ENCODE measurements at regions not wholly inside any gene's neighbourhood (a gene's known extent, or its start where the extent isn't known, plus 50 kb on each side); places are given as distances from the start of the nearest gene placed in this dataset.

DNA sequence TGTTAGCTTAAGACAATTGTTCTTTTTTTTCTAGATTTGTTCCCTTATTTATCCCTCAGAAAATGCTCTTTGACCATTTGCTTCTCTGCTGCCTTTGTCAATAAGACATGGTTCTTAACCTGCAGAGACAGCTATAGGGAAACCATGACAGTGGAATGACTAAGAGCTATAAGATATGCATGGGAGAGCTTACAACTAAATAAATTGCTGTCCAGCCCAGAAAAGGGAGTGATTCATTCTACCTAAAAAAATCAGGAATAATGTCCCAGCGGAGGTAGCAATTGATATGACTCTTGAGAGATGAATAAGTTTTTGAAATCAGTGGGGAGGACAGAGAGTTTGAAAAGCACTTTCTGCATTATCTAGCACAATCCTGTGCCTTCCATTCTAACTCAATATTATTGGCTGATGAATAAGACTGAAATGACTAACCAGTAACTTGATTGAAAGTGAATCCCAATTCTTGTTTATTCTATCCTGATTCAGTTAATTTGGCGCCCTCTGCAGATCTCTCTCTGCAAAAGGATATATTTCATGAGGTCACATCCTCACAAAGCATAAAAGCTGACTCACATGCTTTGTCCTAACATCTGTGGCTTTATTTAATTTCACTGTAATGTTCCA, 680.5 kb upstream of the API5 start:
- H3K9me3 ChIP-seq: no peaks in the 10 kb centered on the region
- no peak for DNase-seq
- WGBS, 2 donors: 37 to 41% methylated on average over 2 of the region's 2 CpGs
- no peaks in the 10 kb centered on the region for H3K36me3 ChIP-seq
- intact Hi-C loops (cut with DNase I): no loop called here
- no peaks in the 10 kb centered on the region for H3K27me3 ChIP-seq
- no peaks in the 10 kb centered on the region for H3K4me1 ChIP-seq
- FAIRE-seq: no peak
- no peak overlapping the region for H3K4me3 ChIP-seq
- no peak for ATAC-seq
- TF ChIP-seq, protein P1, sequence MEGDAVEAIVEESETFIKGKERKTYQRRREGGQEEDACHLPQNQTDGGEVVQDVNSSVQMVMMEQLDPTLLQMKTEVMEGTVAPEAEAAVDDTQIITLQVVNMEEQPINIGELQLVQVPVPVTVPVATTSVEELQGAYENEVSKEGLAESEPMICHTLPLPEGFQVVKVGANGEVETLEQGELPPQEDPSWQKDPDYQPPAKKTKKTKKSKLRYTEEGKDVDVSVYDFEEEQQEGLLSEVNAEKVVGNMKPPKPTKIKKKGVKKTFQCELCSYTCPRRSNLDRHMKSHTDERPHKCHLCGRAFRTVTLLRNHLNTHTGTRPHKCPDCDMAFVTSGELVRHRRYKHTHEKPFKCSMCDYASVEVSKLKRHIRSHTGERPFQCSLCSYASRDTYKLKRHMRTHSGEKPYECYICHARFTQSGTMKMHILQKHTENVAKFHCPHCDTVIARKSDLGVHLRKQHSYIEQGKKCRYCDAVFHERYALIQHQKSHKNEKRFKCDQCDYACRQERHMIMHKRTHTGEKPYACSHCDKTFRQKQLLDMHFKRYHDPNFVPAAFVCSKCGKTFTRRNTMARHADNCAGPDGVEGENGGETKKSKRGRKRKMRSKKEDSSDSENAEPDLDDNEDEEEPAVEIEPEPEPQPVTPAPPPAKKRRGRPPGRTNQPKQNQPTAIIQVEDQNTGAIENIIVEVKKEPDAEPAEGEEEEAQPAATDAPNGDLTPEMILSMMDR (IDR thresholded peaks at IDR 0.05): no peak
- no peak overlapping the region for H3K27ac ChIP-seq

DNA sequence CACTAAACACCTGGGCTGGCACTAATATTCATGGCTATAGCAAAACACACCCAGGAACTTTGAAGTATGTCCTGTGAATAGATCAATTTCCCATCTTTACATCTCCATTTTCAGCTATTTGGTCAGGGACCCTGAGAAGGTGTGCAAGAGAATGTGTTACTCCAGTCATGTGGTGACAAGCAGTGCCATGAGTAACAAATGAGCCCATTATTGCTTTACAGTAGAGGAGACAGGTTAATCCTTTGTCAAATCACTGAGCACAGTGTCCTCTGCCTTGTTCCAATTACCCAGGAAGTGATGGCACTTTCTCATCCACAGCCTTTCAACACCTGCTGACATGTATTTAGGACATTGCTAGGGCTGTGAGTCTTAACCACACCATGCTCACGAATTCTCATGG, 664.8 kb upstream of the API5 start:
- Histone ChIP-seq H3K9me3 (no peaks in the 10 kb centered on the region), H3K27ac (no peak overlapping the region), H3K4me3 (no peak overlapping the region), H3K36me3 (no peaks in the 10 kb centered on the region), H3K27me3 (no peaks in the 10 kb centered on the region), H3K4me1 (no peaks in the 10 kb centered on the region)
- 22 to 25% methylated on average over 1 of the region's 1 CpG for WGBS, 2 donors
- no peak for ATAC-seq
- no peak for DNase-seq
- no peak for FAIRE-seq
- intact Hi-C loops (cut with DNase I): no loop called here
- TF ChIP-seq, protein P1 (IDR thresholded peaks at IDR 0.05): no peak

DNA sequence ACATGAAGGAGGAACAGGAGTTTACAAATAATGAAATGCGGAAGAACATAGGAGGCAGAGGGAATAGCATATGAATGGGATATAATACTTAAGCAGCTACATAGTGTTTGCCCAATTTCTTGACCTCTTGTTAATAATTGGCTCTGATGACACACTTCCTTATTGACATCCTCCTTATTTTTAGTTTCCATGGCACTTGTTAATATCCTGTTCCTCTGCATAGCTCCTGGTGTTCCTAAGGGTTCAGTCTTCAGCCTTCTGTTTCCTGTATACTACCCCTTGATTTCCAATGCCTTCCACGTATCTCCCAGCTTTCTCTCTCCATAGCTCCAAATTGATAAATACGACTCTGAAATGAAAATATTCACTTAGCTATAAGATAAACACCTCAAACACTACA, 663.8 kb upstream of the API5 start:
- intact Hi-C loops (cut with DNase I): no loop called here
- H3K27me3 ChIP-seq: no peaks in the 10 kb centered on the region
- no peaks in the 10 kb centered on the region for H3K4me1 ChIP-seq
- no peak for DNase-seq
- no peak overlapping the region for H3K4me3 ChIP-seq
- TF ChIP-seq, protein P1 (IDR thresholded peaks at IDR 0.05): no peak
- H3K9me3 ChIP-seq: no peaks in the 10 kb centered on the region
- ATAC-seq: no peak
- H3K36me3 ChIP-seq: no peaks in the 10 kb centered on the region
- no peak for FAIRE-seq
- 47 to 55% methylated on average over 3 of the region's 3 CpGs for WGBS, 2 donors
- H3K27ac ChIP-seq: no peak overlapping the region

- Histone ChIP-seq H3K27ac (no peak overlapping the region), H3K9me3 (no peaks in the 10 kb centered on the region), H3K4me1 (no peaks in the 10 kb centered on the region), H3K4me3 (no peak overlapping the region), H3K27me3 (no peaks in the 10 kb centered on the region), H3K36me3 (no peaks in the 10 kb centered on the region)
- TF ChIP-seq, protein P1 (IDR thresholded peaks at IDR 0.05): no peak
- no peak for ATAC-seq
- DNase-seq: no peak
- FAIRE-seq: no peak
- intact Hi-C loops (cut with DNase I): no loop called here
Observed at GRCh38 chr11:42651621-42652020, 660.2 kb upstream of the API5 start.

GRCh38 chr11:42657169-42657568, 654.6 kb upstream of the API5 start:
- H3K9me3 ChIP-seq: no peaks in the 10 kb centered on the region
- no peak overlapping the region for H3K4me3 ChIP-seq
- ATAC-seq (no peak), FAIRE-seq (no peak), DNase-seq (no peak)
- 48 to 61% methylated on average over 3 of the region's 3 CpGs for WGBS, 2 donors
- H3K27me3 ChIP-seq: no peaks in the 10 kb centered on the region
- TF ChIP-seq, protein P1 (IDR thresholded peaks at IDR 0.05): no peak
- no peaks in the 10 kb centered on the region for H3K4me1 ChIP-seq
- H3K36me3 ChIP-seq: no peaks in the 10 kb centered on the region
- intact Hi-C loops (cut with DNase I): no loop called here
- no peak overlapping the region for H3K27ac ChIP-seq
